Bronchial epithelial cell (primary cell): ENCODE measurements at regions not wholly inside any gene's neighbourhood (a gene's known extent, or its start where the extent isn't known, plus 50 kb on each side); places are given as distances from the start of the nearest gene placed in this dataset.

Experiments used
- DNase-seq: peaks from one replicate; pipeline ENCODE4 v3.0.0-alpha.2; 2010; ENCODE audit warnings: low read depth
- FAIRE-seq: peaks from 2 replicates; lab custom pipeline; 2011; peaks lifted over from hg19 to GRCh38; lab: Jason Lieb, UNC
- H3K27me3 ChIP-seq: 2 replicates; pipeline ENCODE4 v1.5.1; 2011; ENCODE audit warnings: low read length; ENCODE audit not compliant: control insufficient read depth, insufficient read depth
- H3K36me3 ChIP-seq: 2 replicates; pipeline ENCODE4 v1.5.1; 2011; ENCODE audit warnings: low read length; ENCODE audit not compliant: control insufficient read depth, insufficient read depth
- H3K4me3 ChIP-seq: 2 replicates; pipeline ENCODE4 v1.5.1; 2011; ENCODE audit warnings: mild to moderate bottlenecking, low read depth, low read length, control low read depth
- CTCF ChIP-seq: IDR thresholded peaks from 2 replicates; pipeline ENCODE4 v1.5.1; 2011; ENCODE audit warnings: mild to moderate bottlenecking, moderate library complexity, low read length, control low read depth, inconsistent platforms; ENCODE audit not compliant: insufficient read depth, severe bottlenecking

GRCh38 chr21:20944139-20944538 lies 54.1 kb upstream of the NCAM2 start:
- Histone ChIP-seq H3K4me3 (no peak overlapping the region), H3K36me3 (no peaks in the 10 kb centered on the region), H3K27me3 (no peaks in the 10 kb centered on the region)
- FAIRE-seq (no peak), DNase-seq (no peak)
- TF ChIP-seq CTCF = no peak

GRCh38 chr21:20946701-20947100 lies 51.5 kb upstream of the NCAM2 start:
- FAIRE-seq (no peak), DNase-seq (no peak)
- TF ChIP-seq CTCF = no peak
- H3K27me3 ChIP-seq = no peaks in the 10 kb centered on the region
- H3K4me3 ChIP-seq = no peak overlapping the region
- no peaks in the 10 kb centered on the region for H3K36me3 ChIP-seq
